Lung microvascular endothelial cell (primary cell): ENCODE measurements at regions not wholly inside any gene's neighbourhood (a gene's known extent, or its start where the extent isn't known, plus 50 kb on each side); places are given as distances from the start of the nearest gene placed in this dataset.

Experiments
- DNase-seq, 2 donors: peaks; one replicate each; pipeline versions ENCODE4 v3.0.0 to v3.0.0-alpha.2; 2010; ENCODE audit warnings: low read depth in 2 of 2

DNA sequence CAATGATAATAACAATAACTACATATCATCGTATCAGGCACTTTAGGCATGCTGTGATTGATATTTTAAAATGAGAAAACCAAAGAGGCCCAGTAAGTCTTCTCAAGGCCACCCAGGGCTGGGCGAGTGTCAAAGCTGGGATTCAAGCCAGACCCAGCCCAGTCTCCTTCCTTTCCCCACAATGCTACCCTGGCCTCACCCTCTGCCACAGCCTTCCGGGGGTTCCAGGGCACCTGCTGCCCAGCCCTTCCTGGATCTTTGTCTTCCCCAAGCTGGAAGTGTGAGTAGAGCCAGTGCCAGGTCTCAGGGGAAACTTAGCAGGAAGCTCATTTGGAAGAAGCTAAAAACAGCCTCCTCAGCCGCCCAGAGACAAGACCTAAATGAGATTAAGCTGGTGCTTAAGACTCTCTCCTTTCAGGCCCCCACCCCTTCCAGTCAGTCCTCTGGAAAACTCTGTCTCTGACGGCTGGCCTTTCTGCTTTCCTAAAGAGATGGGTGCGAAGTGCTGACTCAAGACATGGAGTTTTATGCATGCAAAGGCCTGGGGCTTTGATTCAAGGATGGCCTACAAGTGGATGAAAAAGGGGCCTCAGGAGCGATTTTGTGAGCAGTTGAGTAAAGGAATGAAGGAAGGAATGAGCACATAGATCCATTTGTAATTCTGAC is 184.2 kb downstream of the KCNA5 start:
- no peak for DNase-seq

DNA sequence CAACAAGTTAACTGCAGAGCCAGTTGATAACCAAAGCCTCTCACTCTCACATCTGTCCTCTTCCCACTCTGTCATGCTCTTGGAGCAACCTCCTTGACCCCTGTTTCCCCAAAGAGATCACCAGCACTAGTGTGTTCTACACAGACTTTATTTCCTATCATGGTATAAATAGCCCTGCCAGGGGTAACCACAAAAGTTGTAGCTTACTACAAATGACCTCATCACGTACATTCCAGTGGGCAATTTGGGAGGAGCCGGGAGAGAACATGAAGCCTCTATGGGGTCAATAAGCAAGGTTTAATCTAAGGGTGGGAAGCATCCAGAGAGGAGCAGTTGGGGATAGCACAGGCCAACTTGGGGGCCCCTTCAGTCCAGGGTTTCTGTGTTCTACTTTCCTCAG is 186.5 kb downstream of the KCNA5 start:
- no peak for DNase-seq

GRCh38 chr12:5230861-5231260 is 187.2 kb downstream of the KCNA5 start:
- DNase-seq = no peak

DNA sequence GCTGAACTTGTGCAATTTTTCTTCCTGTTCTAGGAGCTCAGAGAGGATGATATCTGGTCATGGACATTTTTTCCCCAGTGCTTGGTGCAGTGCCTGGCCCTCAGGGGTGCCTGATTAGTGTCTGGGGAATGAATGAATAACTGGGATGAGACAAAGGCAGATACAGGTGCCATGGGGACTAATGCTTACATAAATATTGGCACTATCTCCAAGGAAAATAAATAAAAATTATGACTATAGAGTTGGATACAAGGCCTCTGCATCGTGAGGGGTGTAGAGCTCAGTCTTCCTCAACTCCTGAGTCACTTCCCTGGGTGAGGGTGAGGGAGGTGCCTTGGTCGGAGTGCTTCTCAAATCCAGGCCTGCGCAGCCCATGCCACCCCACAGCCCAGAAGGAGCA is 188.6 kb downstream of the KCNA5 start:
- DNase-seq = no peak

- no peak for DNase-seq
Observed at GRCh38 chr12:5232826-5233500, 189.3 kb downstream of the KCNA5 start.

- DNase-seq = no peak
Observed at GRCh38 chr12:5236022-5236640, 192.5 kb downstream of the KCNA5 start.

- DNase-seq = no peak
Observed at GRCh38 chr12:5242440-5242839, 189.5 kb upstream of the NTF3 start.

GRCh38 chr12:5243014-5243413 is 188.9 kb upstream of the NTF3 start:
- DNase-seq = no peak

DNA sequence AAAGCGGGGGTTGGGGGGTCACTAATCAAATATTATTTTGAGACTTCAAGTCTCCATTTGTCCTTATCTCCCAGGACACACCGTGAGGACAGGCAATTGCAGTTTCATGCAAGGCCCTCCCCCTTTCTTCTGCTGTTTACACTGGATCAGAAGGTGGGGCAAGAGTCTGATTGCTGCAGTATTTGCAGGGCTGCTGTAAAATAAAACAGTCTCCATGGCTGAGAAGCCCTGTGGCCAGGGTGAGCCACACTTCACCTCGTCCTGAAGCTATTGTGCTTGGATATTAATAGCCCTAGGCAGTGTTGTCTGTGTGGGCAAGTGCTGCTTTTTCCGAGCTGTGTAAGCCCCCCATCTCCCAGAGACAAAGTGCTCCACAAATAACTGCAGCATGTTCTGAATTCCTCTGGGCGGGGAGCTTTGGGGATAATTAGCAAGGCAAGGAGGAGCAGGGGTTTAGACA is 187.4 kb upstream of the NTF3 start:
- DNase-seq = no peak

DNA sequence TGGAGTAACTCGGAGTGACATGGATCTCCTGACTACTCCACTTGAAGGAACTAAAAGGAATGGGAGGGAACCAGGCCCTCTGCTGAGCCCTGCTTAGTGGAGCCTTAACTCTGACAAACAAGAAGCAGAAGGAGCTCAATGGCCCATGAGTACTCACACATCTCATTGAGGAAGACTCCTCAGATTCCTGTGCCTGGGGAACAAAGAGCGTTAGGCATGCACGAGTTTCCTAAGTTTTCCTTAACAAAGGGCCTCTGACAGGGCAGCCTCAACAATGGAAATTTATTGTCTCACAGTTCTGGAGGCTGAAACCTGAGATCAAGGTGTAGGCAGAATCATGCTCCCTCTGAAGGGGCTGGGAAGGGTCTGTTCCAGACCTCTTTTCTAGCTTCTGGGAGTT is 185.7 kb upstream of the NTF3 start:
- no peak for DNase-seq

- DNase-seq = no peak
Observed at GRCh38 chr12:5247144-5247543, 184.8 kb upstream of the NTF3 start.

- no peak for DNase-seq
Observed at GRCh38 chr12:5248230-5248629, 183.7 kb upstream of the NTF3 start.

GRCh38 chr12:5248999-5249526 is 182.8 kb upstream of the NTF3 start:
- DNase-seq = no peak

GRCh38 chr12:5251092-5251491 is 180.8 kb upstream of the NTF3 start:
- DNase-seq = no peak

- no peak for DNase-seq
Observed at GRCh38 chr12:5251786-5252185, 180.1 kb upstream of the NTF3 start.

- DNase-seq = no peak
Observed at GRCh38 chr12:5254703-5255102, 177.2 kb upstream of the NTF3 start.

- no peak for DNase-seq
Observed at GRCh38 chr12:5257763-5258495, 174.0 kb upstream of the NTF3 start.

DNA sequence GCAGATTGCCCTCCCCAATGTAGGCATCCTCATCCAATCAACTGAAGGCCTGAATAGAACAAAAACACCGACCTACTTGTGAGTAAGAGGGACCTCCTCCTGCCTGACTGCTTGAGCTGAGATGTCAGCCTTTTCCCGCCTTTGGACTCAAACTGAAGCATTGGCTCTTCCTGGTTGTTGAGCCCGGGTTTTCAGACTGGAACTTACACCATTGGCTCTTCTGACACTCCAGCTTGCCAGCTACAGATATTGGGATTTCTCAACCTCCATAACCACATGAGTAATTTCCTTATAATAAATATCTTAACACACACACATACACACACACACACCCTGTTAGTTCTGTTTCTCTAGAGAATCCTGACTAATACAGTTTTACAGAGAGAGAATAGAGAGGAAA is 173.4 kb upstream of the NTF3 start:
- DNase-seq = no peak

DNA sequence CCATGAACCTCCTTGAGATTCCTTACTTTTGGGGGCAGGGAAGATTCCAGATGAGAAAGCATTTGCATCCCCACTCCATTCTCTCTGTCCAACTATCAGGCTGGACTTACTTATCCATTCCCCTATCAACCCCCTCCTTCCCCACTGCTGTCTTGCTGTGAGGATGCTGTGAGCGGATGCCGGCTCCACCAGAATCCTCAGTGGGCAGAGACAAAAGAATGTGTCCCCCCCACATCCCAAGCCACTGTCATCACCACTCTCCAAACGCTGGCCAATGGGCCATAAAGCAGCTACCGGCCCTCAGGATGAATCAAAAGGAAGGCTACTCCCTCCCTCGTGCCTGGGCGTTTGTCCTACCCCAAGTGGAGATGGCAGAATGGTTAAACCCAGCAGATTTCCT is 173.0 kb upstream of the NTF3 start:
- no peak for DNase-seq

- no peak for DNase-seq
Observed at GRCh38 chr12:5259523-5259922, 172.4 kb upstream of the NTF3 start.

GRCh38 chr12:5260086-5260485 is 171.8 kb upstream of the NTF3 start:
- no peak for DNase-seq

DNA sequence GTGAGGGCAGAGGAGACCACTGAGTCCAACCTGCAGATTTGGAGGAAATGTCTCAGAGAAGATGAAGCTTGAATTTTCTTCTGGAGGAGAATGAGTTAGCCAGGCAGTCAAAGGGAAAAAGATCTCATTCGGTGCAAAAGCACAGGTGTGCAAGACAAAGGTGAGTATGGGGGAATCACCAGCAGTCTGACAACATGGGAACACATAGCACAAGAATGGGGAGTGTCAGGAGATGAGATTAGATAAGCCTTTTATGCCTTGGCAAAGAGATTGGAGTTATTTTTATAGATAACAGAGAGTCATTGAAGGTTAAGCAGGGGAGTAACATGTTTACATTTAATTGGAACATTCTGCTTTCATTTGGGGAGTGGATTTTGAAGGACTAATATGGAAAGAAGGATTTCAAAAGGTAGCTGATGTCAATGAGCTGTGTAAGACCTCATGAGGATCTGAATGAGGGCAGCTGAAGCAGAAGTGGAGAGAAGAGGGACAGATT is 171.3 kb upstream of the NTF3 start:
- DNase-seq = no peak
